ENCODE measurements at regions not wholly inside any gene's neighbourhood (a gene's known extent, or its start where the extent isn't known, plus 50 kb on each side); places are given as distances from the start of the nearest gene placed in this dataset.

GRCh38 chr5:3007577-3007976 lies 256.1 kb upstream of the IRX2 start:
- TF ChIP-seq CTCF (IDR thresholded peaks at IDR 0.05) (no peak), POLR2A (IDR thresholded peaks at IDR 0.05) (no peak)

All from lower leg skin (tissue), 3 donors.